ENCODE measurements at regions not wholly inside any gene's neighbourhood (a gene's known extent, or its start where the extent isn't known, plus 50 kb on each side); places are given as distances from the start of the nearest gene placed in this dataset.

- H3K9me3 ChIP-seq (ENCODE audit: low read length), result no peaks in the 10 kb centered on the region
- no peak overlapping the region for H2AFZ ChIP-seq (ENCODE audit: low read length)
- H4K20me1 ChIP-seq (ENCODE audit: insufficient read depth, low read length), result no peaks in the 10 kb centered on the region
- H3K9ac ChIP-seq (ENCODE audit: low read length), result no peak overlapping the region
- H3K4me1 ChIP-seq (ENCODE audit: insufficient read depth, low read length, severe bottlenecking), result no peaks in the 10 kb centered on the region
- H3K79me2 ChIP-seq (ENCODE audit: insufficient read depth, low read length), result no peaks in the 10 kb centered on the region
- H3F3A ChIP-seq (ENCODE audit: insufficient read depth, low read length), result no peaks in the 10 kb centered on the region
- no peaks in the 10 kb centered on the region for H3K27me3 ChIP-seq (ENCODE audit: insufficient read depth, low read length)
- no peaks in the 10 kb centered on the region for H3K36me3 ChIP-seq (ENCODE audit: insufficient read depth, low read length)
- no peak overlapping the region for H3K4me3 ChIP-seq (ENCODE audit: low read depth, low read length, poor library complexity, severe bottlenecking)
- H3K4me2 ChIP-seq (ENCODE audit: low read length), result no peak overlapping the region
- no peak overlapping the region for H3K27ac ChIP-seq (ENCODE audit: low read depth, low read length, poor library complexity, severe bottlenecking)
- TF ChIP-seq CTCF (IDR thresholded peaks at IDR 0.05; ENCODE audit: low read length), result no peak
- no peak for TF ChIP-seq EZH2 (IDR thresholded peaks at IDR 0.05; ENCODE audit: borderline replicate concordance, low read length)
- no peaks in the 10 kb centered on the region for H3K9me2 ChIP-seq (ENCODE audit: low read depth, low read length)
Measured at GRCh38 chr9:13629067-13629466, 349.6 kb upstream of the MPDZ start.

- H3K27ac ChIP-seq (ENCODE audit: low read depth, low read length, poor library complexity, severe bottlenecking), result no peak overlapping the region
- no peaks in the 10 kb centered on the region for H3K79me2 ChIP-seq (ENCODE audit: insufficient read depth, low read length)
- TF ChIP-seq CTCF (IDR thresholded peaks at IDR 0.05; ENCODE audit: low read length) (no peak), EZH2 (IDR thresholded peaks at IDR 0.05; ENCODE audit: borderline replicate concordance, low read length) (no peak)
- no peak overlapping the region for H3K4me2 ChIP-seq (ENCODE audit: low read length)
- H4K20me1 ChIP-seq (ENCODE audit: insufficient read depth, low read length), result no peaks in the 10 kb centered on the region
- no peak overlapping the region for H3K4me3 ChIP-seq (ENCODE audit: low read depth, low read length, poor library complexity, severe bottlenecking)
- no peak overlapping the region for H2AFZ ChIP-seq (ENCODE audit: low read length)
- no peaks in the 10 kb centered on the region for H3K9me2 ChIP-seq (ENCODE audit: low read depth, low read length)
- H3K4me1 ChIP-seq (ENCODE audit: insufficient read depth, low read length, severe bottlenecking), result no peaks in the 10 kb centered on the region
- no peak overlapping the region for H3K9ac ChIP-seq (ENCODE audit: low read length)
- H3K9me3 ChIP-seq (ENCODE audit: low read length), result no peaks in the 10 kb centered on the region
- no peaks in the 10 kb centered on the region for H3F3A ChIP-seq (ENCODE audit: insufficient read depth, low read length)
- no peaks in the 10 kb centered on the region for H3K27me3 ChIP-seq (ENCODE audit: insufficient read depth, low read length)
- H3K36me3 ChIP-seq (ENCODE audit: insufficient read depth, low read length), result no peaks in the 10 kb centered on the region
Measured at GRCh38 chr9:13628526-13628925, 349.0 kb upstream of the MPDZ start.

GRCh38 chr9:13627502-13627901 lies 348.0 kb upstream of the MPDZ start:
- Histone ChIP-seq H3K4me3 (ENCODE audit: low read depth, low read length, poor library complexity, severe bottlenecking) (no peak overlapping the region), H2AFZ (ENCODE audit: low read length) (no peak overlapping the region), H3K27me3 (ENCODE audit: insufficient read depth, low read length) (no peaks in the 10 kb centered on the region), H4K20me1 (ENCODE audit: insufficient read depth, low read length) (no peaks in the 10 kb centered on the region), H3K79me2 (ENCODE audit: insufficient read depth, low read length) (no peaks in the 10 kb centered on the region), H3K4me2 (ENCODE audit: low read length) (no peak overlapping the region), H3K4me1 (ENCODE audit: insufficient read depth, low read length, severe bottlenecking) (no peaks in the 10 kb centered on the region), H3K9me3 (ENCODE audit: low read length) (no peaks in the 10 kb centered on the region), H3K9me2 (ENCODE audit: low read depth, low read length) (no peaks in the 10 kb centered on the region), H3K9ac (ENCODE audit: low read length) (no peak overlapping the region), H3K36me3 (ENCODE audit: insufficient read depth, low read length) (no peaks in the 10 kb centered on the region), H3F3A (ENCODE audit: insufficient read depth, low read length) (no peaks in the 10 kb centered on the region), H3K27ac (ENCODE audit: low read depth, low read length, poor library complexity, severe bottlenecking) (no peak overlapping the region)
- TF ChIP-seq EZH2 (IDR thresholded peaks at IDR 0.05; ENCODE audit: borderline replicate concordance, low read length), result no peak
- no peak for TF ChIP-seq CTCF (IDR thresholded peaks at IDR 0.05; ENCODE audit: low read length)
